ENCODE measurements at regions not wholly inside any gene's neighbourhood (a gene's known extent, or its start where the extent isn't known, plus 50 kb on each side); places are given as distances from the start of the nearest gene placed in this dataset.

DNA sequence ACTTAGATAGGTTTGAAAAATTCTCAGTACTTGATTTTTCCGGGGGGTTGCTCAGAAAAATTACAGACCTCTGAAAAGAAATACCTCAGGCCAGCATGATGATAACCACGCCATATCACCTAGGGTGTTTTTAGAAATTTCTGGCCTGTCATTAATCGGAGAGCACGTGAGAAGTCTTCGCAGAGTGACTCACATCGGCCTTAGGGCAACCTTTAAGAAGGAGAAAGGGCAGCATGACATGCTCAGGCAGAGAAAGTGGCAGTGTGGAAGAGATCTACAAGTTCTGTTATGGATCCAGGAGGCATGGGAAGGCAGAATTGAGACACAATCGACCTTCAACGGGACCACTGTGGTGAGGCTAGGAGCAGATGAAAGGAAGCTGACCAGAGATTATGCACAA is 506.3 kb downstream of the LMO4 start:
- DNase-seq, result no peak

DNA sequence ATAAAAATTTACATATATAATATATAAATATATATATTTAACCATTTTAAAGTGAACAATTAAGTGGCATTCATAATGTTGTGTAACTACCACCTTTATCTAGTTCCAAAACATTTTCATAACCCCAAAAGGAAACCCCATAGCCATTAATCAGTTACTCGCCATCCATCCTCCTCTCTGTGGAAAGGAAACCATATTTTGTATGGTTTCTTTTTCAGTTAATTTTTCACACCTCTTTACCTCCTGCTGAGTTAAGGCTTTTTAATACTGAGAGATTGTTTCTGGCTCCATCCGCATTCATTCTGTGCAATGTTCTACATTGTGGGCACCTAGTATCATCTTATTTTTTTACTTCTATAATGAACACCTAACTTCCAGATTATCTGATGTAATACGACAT is 512.1 kb downstream of the LMO4 start:
- no peak for DNase-seq

DNA sequence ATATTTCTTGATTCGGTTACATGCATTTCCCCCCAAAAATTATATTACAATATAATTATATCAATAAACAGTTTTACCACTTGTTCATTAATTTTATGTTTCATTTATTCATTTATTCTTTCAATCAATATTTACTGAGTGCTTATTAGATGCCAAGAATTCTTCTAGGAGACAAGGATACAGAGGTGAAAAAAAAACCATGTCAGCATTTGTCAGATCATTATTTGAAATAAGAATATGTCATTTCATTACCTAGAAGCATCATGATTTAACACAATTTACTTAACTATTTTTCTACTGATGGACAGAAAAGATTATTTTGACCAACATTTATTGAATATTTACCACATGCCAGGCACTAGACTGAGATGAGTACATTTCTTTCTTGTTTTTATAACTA is 512.7 kb downstream of the LMO4 start:
- DNase-seq, result no peak

DNA sequence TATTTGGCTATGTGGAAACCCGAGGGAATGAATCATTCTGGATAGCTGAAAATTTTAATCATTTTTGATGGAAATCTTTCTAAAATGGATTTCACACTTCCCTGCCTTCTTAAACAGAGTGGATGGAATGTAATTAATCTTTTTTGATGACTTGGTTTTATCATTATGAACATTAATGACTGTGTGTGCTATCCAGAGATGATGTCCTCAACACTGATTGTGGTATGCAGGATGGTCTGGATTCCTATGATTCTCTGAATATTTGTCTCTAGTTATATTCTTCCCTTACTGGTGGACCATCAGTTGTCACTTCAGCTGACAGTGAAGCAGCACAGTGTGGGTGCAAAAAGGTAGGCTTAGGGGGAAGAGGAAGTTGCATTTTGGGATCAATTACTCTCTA is 513.5 kb downstream of the LMO4 start:
- no peak for DNase-seq

DNA sequence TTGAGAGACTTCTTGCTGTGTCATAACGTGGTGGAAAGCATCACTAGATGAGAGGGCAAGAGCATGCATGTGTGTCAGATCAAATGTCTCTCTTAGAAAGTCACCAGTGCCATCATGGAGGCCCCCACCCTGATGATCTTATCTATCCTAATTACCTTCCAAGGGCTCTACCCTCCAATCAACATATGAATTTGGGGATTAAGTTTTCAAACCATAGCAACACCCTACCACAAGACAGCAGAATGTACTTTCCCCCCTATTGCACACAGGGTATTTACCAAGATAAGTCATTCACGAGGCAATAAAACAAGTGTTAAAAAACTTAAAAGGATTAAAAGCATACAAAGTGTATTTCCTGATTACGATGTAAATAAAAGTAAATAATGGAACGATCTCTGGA is 515.6 kb downstream of the LMO4 start:
- no peak for DNase-seq

DNA sequence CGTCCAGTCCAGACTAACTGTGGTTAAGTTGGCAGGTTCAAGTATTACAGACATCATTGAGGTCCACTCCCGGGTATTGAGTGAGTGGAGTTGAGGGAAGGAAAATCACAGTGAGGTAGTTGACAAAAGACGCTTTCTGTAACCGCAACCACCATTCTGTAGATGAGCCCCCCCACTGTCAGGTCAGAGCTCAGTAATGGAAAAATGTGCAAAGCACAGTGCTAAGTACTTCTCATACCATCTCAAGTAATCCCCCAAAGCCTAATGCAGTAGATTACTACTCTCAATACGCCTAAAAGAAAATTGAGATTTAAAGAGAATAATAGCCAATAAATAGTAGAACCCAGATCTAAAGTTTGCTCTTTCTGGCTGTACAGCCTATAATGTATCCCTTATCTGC is 522.8 kb downstream of the LMO4 start:
- no peak for DNase-seq

DNA sequence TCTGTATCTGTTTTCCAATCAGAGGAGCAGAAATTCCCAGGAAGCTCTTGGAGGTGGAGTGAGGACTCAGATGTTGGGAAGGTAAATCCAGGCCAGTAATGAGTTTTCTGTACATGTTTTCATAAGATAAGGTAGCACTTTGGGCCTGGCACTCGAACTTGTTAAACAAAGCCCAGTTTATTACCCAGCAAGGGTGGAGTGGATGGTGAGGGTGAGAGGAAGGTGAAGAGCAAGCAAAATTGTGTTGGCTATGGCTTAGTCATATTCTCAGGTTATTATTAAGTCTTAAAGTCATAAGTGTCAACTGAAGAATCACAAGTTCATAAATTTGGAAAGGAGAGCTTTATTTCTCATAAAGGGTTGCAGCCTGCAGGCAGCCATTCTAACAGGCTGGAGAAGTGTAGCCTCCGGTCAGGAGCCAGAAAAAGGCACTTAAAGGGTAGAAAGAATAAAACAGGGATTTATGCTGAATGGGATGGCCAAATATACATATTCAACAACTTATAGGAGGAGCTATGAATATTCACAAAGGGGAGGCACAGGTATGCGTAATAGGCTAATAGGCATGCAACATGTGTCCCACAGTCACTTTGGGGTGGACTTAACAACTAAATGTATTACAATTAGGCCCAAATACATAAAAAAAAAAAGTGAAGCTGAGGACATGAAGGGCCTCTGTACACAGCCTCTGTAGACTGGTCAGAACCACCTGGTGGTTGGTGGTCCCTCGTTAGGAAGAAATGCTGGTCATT is 523.9 kb downstream of the LMO4 start:
- DNase-seq, result no peak

DNA sequence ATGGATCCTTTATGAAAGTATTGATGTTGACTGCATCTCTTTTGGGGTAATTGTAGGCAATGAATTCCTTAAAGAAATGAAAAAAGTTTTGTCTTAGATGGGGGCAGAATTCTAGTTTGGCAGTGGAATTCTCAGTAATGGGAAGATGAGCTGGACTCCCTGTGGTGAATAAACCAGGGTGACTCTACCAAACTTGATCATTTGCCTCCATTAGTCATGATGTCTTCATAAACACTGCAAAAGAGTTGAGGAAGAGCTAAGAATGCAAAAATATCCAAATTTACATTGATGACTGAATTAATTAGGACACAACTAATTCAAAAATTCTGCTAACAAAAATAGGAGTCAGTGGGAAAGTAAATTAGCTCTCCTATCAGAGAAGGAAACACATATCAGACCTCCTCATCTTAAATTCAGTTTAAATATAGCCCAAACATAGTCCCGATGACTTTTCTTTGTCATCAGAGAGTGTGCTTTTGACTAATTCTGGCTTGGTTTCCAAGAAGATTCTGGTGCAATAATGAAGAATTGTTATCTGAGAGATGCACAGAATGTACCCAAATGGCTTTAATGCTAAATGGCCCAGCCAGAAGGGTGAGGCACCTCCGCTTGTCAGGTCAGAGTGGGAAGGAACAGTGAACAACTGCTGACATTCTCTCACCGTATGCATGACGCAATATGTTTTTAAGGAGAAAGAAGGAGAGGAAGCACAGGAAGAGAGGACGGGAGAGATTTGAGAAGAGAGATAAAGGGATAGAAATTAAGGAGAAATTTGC is 525.1 kb downstream of the LMO4 start:
- no peak for DNase-seq

DNA sequence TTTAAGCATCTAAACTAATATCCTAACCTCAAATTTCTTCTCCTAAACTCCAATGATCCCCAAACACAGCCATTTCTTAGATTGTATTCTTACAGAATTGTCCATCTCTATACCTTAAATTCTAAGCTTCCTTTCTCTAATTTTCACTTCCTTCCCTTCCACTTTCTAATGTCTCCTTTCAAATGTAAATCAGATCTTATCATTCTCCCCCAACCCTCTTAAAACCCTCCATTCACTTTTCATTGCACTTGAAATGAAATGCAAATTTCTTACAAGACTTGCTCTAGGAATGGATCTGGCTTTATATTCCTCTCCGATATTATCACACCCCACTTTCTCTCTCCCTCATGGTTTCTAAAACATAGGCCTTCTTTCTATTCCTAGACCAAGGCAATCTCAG is 534.6 kb downstream of the LMO4 start:
- DNase-seq, result no peak

DNA sequence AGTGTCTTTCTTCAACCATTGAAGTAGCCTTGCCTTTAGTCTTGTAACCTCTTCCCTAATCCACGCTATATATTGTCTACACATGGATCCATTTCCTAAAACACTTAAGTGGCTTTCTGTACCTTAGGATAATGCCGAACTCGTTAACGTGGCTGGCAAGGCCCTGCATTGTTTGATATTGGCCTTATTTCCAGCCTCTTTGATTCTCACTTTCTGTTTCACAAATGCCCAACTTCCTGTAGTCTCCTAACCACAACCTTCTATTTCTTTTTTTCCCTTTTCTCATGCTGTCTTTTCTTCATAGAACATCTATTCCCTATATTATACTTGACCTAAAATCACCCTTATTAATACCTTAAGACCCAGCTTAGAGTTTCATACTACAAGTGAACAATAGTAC is 536.0 kb downstream of the LMO4 start:
- DNase-seq, result no peak

DNA sequence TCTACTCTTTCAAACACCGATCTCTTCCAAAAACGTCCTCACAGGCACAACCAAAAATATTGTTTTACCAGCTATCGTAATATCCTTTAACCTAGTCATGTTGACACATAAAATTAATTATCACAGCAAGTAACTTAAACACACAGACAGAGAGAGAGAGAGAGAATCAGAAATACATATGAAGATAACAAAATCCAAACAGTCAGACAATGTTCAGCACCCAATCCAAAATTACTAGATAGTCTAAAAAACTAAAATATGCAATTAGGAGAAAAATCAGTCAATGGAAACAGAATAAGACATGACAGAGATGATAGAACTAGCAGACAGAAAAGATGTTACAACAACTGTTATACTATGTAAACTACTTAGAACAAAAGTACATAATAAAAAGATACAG is 537.7 kb downstream of the LMO4 start:
- DNase-seq, result no peak

DNA sequence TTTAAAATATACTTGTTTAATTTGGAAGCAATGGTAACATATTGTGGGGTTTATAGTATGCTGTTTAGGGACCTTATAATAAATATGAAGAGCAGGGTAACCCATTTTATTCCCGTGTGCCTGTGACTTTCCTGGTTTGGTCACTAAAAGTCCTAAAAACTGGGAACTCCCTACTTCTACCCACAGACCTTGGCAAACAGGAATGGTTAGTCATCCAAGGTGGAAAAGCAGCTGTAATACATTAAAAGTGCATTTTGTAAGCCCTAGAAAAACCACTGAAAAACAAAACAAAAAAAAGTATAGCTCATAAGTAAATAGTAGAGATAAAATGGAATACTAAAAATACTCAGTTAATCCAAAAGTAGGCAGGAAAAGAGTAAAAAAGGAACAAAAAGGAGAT is 538.9 kb downstream of the LMO4 start:
- DNase-seq, result no peak

DNA sequence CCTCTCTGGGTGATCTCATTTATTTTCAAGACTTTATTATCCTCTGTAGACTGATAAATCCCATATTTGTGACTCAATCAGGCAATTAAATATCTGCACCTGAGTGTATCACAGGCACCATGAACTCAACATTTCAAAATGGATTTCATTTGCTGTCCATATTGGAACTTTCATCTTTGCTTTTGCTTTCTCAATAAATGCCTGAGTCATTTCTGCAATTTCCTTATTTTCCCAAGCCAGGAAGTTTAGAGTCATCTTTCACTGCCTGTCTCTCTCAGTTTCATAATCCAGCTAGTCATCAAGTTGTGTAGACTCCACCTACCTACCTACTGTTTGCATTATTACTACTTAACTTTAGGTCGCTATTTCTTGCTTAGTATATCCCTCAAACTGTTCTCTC is 540.9 kb downstream of the LMO4 start:
- DNase-seq, result no peak

DNA sequence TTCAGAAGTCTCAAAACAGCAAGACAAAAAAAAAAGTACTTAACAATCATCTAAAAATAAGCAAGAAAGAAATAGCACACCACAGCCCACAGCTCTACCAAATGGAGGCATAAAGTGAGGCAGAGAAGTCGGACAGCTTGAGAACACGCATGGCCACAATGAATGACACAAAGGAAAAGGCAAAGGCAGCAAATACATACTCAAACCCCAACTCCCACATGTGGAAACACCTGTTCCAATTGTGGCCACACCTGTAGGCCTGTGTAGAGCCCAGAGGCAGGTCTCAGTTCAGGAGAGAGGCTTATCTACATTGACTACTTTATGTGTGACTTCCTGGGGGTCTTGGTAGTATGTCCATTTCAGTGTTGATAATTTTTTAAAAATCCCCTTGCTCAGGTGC is 543.5 kb downstream of the LMO4 start:
- DNase-seq, result no peak

DNA sequence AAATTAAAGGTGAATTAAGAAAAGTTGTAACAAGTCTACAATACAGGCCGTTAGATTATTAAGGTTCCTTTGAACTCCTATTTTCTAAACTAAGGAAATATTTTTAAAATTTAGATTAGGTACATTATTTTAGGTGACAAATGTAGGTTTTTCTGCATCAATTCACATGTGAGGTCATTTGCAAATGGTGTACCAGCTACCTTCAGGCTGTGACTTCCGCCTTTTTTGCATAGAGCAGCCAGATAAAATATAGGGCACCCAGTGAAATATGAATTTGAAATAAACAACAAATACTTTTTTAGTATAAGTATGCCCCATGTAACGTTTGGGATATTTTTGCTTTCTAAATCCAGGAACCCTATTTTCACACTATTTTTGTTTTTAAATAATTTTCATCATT is 544.0 kb downstream of the LMO4 start:
- no peak for DNase-seq

DNA sequence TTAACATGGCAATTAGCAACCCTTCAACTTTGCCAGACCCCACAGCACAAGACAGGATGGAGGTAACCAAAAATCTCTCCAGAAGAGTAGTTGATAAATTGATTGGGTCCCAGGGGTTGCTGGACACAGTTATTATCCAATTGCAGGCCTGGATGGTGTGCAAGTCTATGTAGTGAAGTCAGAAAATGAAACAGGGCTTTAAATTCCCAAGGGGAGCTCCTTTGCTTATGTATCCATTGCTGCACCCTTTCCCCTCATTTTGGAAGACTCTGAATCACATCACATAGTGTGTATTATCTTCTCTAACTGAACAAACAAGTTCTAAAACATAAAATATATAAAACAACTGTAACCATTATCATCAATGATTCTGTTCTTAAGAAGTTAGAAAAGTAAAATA is 550.2 kb downstream of the LMO4 start:
- DNase-seq, result no peak

DNA sequence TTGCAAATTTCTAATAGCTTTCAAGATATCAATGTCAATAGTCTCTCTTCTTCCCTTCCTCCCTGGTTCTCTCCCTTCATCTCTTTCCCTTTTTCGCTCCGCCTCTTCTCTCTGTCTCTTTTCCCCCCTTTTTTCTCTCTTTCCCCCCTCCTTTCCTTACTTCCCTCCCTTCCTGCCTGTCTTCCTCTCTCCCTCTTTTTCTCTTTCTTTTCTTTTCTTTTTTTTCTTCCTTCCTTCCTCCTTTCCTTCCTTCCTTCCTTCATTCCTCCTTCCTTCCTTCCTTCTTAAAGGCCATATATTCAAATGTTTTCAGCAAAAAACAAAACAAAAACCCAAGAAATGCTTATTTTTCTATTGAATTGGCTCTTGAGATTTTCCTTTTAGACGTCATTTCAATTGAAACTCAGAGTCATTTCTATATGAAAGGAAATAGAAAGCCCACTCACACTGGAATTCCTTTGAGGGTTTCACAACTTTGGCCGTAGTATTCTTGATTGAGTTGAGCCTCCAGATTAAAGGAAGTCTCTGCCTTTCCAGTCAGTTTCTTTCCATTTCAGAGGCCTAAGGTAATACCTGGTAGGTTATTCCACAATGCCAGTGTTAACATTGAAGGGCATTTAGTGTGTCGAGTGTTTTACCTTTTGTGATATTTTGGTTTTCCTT is 551.5 kb downstream of the LMO4 start:
- DNase-seq, result no peak

DNA sequence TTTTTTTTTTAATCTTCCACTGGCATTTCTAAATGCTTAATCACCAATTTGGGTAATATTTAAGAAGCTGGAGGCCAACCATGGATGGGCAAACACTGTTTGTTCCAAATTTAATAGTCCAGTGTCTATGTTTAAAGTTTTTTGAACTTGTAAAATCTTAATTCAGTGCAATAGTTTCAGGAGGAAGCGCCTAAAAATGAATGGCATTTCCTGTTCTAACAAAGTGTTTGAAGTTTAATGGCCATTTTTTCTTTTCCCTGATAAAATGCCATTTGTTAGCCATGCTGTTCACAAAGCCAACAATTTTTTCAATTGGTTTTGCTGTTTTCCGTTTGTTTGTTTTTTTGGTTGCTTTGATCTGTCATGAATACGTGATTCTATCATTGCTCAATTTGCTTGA is 552.1 kb downstream of the LMO4 start:
- no peak for DNase-seq

DNA sequence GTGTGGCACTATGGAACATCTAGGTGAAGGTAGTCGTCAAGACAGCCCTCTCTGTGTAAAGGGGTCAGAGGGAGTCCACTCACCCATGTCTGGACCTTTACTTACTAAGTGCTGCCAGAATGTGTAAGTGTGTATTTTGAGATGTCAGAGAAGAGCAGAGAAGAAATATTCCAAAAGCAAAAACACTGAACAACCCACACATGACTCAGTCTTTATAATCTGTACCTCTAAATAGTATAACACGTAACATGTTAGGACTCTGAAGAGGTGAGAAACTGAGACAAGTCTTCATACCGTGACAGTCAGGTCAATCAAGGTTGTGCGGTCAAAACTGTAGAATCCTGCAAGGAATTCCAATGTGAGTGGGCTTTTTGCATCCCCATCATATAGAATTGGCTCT is 555.2 kb downstream of the LMO4 start:
- DNase-seq, result no peak

DNA sequence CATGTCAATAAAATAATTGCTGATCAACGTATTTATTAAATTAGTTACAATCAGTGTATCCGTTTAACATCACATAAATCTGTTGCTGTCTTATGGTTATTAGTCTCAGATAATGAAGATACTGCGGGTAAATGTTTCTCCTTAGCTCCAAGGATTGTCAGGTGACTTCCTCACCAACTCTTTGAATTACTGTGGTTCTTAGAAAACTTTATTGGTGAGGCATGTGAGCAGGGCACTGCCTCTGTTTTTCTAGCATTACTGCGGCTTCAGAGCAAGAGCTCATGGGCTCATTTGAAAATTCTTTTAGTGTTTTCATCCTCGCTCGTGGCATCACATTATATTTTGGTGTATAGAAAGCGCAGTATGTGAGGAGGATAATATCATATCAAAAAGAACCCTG is 555.9 kb downstream of the LMO4 start:
- no peak for DNase-seq

DNA sequence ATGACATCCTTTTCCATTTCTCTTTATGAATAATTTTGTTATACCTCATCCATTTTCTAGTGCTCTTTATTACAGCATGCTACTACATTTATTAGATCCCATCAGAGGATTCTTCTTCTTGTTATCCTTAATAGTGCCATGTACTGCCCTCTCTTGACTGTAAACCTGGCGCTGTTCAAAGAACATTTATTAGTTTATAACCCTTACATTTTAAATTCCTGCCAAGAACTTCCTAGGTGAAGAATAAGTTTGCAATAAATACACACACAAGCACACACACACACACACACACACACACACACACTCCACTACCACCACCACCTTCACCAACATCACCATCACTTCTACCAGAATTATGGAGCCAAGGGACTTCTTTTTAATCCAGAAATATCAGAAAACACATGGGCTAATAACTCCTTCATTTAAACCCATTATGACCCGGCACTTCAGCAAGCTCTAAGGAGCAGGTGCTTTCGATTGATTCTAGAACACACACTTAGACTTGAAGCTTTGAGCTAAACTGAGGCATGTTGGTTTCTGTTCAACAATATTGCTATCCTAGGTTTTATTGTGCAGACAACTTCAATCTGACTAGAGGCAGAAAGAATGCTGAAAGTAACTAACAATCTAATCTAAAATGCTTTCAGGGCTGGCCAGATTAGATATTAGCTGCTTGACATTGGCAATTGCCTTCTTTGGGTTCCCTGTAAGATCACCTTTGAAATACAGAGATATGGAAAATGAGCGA is 556.8 kb downstream of the LMO4 start:
- DNase-seq, result no peak

DNA sequence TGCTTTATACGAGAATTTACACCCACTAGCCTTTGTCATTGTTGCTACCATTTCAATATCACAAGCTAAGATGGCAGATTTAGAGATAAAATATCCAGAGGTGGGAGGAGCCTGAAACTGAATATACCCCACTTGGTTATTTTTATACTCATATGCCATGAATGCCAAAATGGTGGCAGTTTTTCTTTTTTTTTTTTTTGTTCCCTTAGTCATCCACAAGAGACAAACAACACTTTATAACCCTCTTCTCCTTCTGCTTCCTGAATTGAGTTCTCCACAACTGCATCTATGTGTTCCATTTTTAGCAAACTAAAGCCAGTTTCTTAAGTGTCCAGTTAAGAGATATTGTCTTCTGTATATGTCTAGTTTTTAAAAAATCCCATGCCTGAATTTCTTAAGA is 558.4 kb downstream of the LMO4 start:
- DNase-seq, result no peak

DNA sequence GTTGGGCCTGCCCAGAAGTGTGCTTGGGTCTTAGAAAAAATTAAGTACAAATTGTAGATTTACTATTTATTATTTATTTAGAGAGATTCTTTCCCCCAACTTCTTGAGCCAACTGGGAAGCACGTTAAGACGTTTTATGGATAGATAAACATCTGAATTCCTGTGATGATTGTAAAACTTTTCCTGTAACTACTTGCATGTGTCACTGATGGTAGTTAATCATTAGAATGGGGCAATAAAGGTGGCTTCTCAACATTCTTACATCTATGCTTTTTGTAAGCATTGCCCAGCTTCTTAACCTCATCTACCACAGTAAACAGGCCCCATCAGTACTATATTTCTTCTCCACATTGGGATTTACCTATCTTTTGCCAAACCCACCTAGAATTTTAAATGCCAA is 559.8 kb downstream of the LMO4 start:
- DNase-seq, result no peak

DNA sequence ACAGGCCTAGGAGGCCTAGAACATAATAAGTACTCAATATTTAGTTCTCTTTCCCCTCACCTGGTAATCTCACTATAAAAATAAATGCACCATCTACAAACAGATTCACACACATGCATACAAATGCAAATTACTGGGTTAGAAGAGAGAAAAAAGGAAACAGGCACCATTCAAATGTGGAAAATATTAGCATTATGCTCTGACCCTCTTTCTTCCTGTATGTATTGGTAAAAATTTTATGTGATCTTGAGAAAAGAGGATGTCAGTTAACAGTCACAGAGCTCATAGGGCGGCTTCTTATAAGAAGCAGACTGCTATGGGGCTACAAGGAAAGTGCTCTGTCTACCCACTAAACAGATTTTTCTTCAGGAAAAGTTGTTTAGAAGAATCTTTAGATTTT is 565.4 kb downstream of the LMO4 start:
- DNase-seq, result no peak
